HT-29 (cell line): ENCODE measurements at regions not wholly inside any gene's neighbourhood (a gene's known extent, or its start where the extent isn't known, plus 50 kb on each side); places are given as distances from the start of the nearest gene placed in this dataset.
"Not testable (repeated sequence)": the region's sequence is repeated elsewhere in the genome, so short reads cannot be mapped to it uniquely, and the experiment has no call there.

Experiments used
- DNase-seq: peaks from one replicate; pipeline ENCODE4 v3.0.0-alpha.2; 2015; ENCODE audit warnings: low spot score

- DNase-seq = no peak
Observed at GRCh38 chr1:192905049-192905448, 96.2 kb downstream of the RGS2 start.

- DNase-seq = no peak
Observed at GRCh38 chr1:192906334-192906733, 97.5 kb downstream of the RGS2 start.

GRCh38 chr1:192907545-192908243 lies 98.9 kb downstream of the RGS2 start:
- DNase-seq = no peak

- DNase-seq = not testable (repeated sequence)
Observed at GRCh38 chr1:192911896-192912656, 103.2 kb downstream of the RGS2 start.

DNA sequence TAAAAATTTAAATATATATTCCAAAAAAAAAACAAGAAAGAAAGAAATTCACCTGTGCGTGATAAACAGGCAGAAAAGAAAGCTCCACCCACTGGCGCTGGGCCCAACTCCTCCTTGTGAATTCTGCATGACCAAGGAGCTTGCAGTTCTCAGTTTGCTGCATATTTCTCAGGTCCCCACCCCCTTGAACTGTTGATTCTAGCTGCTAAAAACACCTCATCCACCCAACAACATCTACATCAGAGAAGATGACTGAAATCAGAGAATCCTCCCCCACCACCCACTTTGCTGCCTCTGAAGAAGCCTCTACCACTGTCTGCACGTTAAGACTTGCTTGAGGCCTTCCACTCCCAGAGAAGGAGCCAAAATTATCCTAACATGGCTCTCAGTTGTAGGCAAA lies 104.8 kb downstream of the RGS2 start:
- DNase-seq = peak; percentile 33

DNA sequence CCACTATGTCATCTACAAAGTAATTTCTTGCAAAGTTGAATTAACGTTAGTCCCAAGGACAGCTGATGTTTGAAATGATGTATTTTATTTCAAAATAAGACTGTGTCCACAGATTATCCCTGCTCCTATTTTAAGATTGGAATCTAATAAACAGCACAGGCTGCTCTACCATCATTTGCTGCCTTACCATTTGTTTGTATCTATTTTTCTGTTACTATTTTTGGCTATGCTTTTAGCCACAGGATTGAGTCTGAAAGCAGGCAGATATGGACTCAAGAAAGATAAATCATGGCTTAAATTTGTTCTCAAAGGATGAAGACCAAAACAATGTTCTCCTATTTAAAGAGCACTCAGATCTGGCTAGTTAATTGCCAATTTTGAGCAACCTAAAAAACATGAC lies 105.3 kb downstream of the RGS2 start:
- no peak for DNase-seq

DNA sequence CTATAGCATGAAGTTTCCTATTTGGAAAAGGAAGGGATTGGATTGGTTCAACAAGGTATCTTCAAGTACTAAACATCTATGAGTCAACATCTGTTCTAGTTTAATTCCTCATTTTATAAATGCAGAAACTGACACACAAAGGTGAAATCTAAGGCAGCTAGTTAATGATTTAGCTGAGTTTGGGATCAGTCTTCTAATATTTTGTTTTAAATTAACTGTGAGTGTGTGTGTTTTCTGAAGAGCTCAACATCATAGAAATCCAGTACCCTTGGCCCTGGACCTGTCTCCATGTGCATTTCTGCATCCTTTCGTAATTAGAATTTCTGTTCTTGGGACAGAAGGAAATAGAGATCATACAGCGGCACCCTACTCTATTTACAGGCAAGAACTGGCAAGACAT lies 105.9 kb downstream of the RGS2 start:
- no peak for DNase-seq

DNA sequence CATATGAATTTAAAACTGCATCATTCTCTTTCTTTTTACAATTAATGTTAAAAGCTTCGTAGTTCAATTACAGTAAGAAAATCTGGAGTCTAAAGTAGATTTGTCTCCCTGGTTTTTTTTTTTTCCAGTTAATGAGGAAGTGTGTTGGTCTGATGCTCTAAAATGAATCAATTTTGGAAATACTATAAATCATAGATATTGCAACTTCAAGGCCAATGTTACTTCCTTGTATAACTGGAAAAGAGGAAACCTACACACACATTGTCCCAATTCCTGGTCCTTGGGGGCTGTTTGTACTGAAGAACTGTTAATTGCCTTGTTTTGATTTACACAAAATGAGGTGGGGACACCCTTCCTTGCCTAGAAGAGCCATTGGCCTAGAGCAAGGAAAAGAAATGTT lies 107.2 kb downstream of the RGS2 start:
- no peak for DNase-seq

GRCh38 chr1:192918259-192918658 lies 109.4 kb downstream of the RGS2 start:
- no peak for DNase-seq

- DNase-seq = no peak
Observed at GRCh38 chr1:192920412-192920811, 111.6 kb downstream of the RGS2 start.

DNA sequence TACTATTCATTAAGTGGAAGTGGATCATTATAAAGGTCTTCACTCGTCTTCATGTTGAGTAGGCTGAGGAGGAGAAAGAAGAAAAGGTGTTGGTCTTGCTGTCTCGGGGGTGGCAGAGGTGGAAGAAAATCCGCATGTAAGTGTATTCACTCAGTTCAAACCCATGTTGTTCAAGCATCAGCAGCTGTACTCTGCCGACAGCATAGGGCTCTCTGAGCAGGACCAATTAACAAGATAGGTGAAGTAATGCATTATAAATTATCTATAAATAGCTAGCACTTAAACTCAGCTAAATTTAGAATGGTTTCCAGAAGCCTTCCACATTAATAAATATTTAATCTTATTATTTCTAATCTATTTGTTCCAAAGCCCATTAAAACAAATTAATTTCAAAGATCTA lies 116.8 kb downstream of the RGS2 start:
- no peak for DNase-seq

DNA sequence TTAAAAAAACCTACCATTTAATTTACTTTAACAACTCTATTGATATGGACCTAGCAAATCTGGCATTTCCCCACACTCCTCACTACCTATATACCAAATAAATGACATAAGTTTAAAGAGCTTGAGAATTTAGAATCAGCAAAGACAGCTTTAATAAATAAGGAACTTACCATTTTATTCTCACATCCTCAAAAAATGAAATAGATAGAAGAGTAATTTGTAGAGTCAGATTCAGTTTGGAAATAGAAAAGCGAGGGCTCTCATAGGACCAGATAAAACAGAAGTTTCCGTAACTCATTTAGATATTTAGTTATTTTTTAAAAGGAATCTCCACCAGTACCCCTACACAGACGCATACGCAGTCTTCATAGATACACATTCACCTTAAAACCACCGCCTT lies 117.9 kb downstream of the RGS2 start:
- DNase-seq = no peak

- DNase-seq = no peak
Observed at GRCh38 chr1:192927496-192927895, 118.7 kb downstream of the RGS2 start.

DNA sequence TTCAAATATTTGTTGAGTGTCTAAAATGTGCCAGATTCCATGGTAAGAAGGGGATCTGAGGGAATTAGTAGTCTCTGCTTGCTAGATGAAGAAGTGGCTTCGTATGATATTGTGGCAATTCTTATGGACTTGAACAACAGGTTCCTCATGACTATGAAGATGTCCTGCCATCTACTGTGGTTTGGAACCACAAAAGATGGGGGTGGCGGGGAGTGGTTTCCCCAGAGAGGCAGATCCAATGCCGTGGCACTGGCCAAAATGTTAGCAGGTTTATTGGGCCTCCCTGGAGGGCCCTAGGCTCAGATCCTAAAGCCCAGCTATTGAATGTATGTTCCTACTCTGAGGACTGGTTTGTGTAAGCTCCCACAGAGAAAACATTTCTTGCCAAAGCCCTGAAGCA lies 120.8 kb downstream of the RGS2 start:
- no peak for DNase-seq

DNA sequence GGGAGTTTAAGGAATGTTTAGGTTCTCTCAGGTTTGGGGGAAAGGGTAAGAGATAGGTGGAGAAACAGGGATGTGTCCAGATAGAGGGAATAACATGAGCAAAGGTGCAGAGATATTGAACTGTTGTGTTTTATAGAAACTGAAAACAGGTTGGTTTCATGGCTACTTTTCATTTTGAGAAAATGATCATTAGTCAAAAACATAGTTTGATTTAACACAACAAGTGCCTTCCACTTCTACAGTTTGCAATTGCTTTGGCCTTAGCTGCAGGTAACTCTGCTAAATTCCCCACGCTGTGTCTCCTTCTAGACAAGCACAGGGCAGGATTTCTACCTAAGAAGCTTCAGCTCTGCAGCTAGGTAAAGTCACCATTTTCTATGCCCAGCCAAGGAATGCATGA lies 124.9 kb downstream of the RGS2 start:
- DNase-seq = no peak

GRCh38 chr1:192936313-192937018 lies 122.7 kb downstream of the UCHL5 start:
- no peak for DNase-seq

GRCh38 chr1:192937128-192937527 lies 122.0 kb downstream of the UCHL5 start:
- DNase-seq = no peak

DNA sequence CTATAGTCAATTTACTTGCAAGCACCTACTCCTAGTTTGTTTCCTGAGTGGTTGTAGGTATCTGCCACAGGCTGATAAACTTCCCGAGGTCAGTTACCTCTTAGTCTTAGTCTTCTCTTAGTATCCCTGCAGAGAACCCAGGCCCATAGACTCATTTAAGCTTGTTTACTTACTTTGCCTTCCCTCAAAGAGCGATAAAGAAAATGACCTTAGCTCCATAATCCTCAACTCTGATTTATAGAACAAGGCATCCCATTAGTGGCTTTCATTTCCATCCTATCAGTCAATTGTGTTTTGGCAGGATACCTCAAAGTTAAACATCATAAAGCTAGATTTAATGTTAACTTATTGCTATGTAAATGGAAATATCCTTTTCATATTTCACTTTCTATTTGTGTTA lies 119.7 kb downstream of the UCHL5 start:
- DNase-seq = peak; percentile 63

DNA sequence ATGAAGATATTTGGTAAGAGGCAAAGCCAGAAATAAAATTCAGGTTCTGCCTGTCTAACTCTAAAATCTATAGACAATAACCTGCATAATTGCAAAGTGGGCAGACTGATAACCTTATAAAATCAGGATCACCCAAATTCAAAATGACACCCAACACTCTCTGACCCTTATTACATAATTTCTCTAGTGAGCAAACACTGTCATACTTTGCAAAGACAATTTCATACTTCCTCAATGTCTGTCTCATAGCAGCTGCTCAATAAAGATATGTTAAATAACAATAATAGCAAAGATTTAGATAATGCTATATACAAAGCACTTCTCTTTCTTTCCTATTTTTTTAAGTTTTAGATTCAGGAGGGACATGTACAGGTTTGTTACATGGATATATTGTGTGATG lies 118.5 kb downstream of the UCHL5 start:
- no peak for DNase-seq

DNA sequence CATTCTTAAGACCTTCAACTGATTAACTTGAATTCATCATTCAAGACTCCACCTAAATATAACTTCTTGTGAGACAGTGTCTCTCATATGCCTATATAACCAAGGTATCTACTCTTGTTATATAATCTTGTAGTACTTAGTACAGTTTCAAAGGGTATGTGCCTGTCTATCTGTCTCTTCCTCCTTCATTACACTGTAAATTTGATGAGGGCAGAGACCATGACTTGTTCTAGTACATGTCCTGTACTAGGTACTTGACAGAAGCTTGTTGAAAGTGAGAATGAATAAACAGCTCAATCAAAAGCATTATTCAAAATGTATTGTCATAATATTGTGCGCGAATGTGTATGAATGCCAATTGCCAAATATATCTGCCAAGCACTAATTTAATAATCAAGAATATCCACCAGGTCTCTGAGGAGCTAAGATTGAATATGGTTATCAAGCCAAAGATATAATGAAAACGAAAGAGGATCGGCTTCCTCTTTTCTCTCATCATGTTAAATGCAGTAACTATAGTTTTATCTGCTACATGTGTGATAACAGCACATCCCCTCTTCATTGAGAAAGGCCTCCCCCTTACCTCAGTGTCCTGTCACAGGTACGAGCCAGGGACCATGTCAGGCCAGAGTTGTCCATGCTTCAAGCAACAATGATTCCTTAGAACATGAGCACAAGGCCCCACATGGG lies 117.3 kb downstream of the UCHL5 start:
- DNase-seq = no peak

- DNase-seq = no peak
Observed at GRCh38 chr1:192943108-192943507, 116.1 kb downstream of the UCHL5 start.

GRCh38 chr1:192943522-192943921 lies 115.6 kb downstream of the UCHL5 start:
- no peak for DNase-seq
